Muscle layer of colon (tissue), 2 donors: ENCODE measurements at regions not wholly inside any gene's neighbourhood (a gene's known extent, or its start where the extent isn't known, plus 50 kb on each side); places are given as distances from the start of the nearest gene placed in this dataset.

ENCODE experiments used
- H3K27ac ChIP-seq: one replicate; pipeline ENCODE4 v1.7.0; 2013; ENCODE audit warnings: low read depth, mild to moderate bottlenecking, low read length, moderate library complexity
- H3K27me3 ChIP-seq, 2 donors: one replicate each; pipeline ENCODE4 v1.7.0; 2013; ENCODE audit warnings: low read length in 2 of 2, mild to moderate bottlenecking in 2 of 2; ENCODE audit not compliant: insufficient read depth in 2 of 2, control insufficient read depth in 1 of 2
- H3K36me3 ChIP-seq: one replicate; pipeline ENCODE4 v1.7.0; 2013; ENCODE audit warnings: mild to moderate bottlenecking, low read length; ENCODE audit not compliant: insufficient read depth
- H3K4me1 ChIP-seq: one replicate; pipeline ENCODE4 v1.7.0; 2013; ENCODE audit warnings: mild to moderate bottlenecking, low read length; ENCODE audit not compliant: insufficient read depth
- H3K4me3 ChIP-seq, 2 donors: one replicate each; pipeline ENCODE4 v1.7.0; 2013; ENCODE audit warnings: low read length in 2 of 2, low read depth in 1 of 2, mild to moderate bottlenecking in 1 of 2, moderate library complexity in 1 of 2
- H3K9ac ChIP-seq: one replicate; pipeline ENCODE4 v1.7.0; 2013; ENCODE audit warnings: low read length
- H3K9me3 ChIP-seq: one replicate; pipeline ENCODE4 v1.7.0; 2013; ENCODE audit warnings: mild to moderate bottlenecking, low read length
- donor health status: abdominal sarcoma.
- donor health status: Adenocarcinoma of cecum.

- Histone ChIP-seq H3K27me3 (no peaks in the 10 kb centered on the region), H3K36me3 (no peaks in the 10 kb centered on the region), H3K4me1 (peaks cover 15% of the 10 kb centered on the region), H3K4me3 (no peak overlapping the region), H3K9me3 (no peaks in the 10 kb centered on the region), H3K9ac (no peak overlapping the region), H3K27ac (no peak overlapping the region)
Observed at GRCh38 chr2:24439971-24440340, 51.1 kb upstream of the NCOA1 start.

GRCh38 chr2:24439280-24439970 lies 51.6 kb upstream of the NCOA1 start:
- H3K9ac ChIP-seq = no peak overlapping the region
- H3K9me3 ChIP-seq = no peaks in the 10 kb centered on the region
- H3K27me3 ChIP-seq = no peaks in the 10 kb centered on the region
- no peaks in the 10 kb centered on the region for H3K36me3 ChIP-seq
- no peak overlapping the region for H3K4me3 ChIP-seq
- no peak overlapping the region for H3K27ac ChIP-seq
- H3K4me1 ChIP-seq = peaks cover 21% of the 10 kb centered on the region

GRCh38 chr2:24438106-24438505 lies 52.9 kb upstream of the NCOA1 start:
- Histone ChIP-seq H3K9ac (no peak overlapping the region), H3K4me3 (no peak overlapping the region), H3K4me1 (peaks cover 21% of the 10 kb centered on the region), H3K27ac (no peak overlapping the region), H3K9me3 (no peaks in the 10 kb centered on the region), H3K27me3 (no peaks in the 10 kb centered on the region), H3K36me3 (no peaks in the 10 kb centered on the region)

- H3K9ac ChIP-seq = no peak overlapping the region
- H3K4me1 ChIP-seq = peaks cover 21% of the 10 kb centered on the region
- H3K9me3 ChIP-seq = no peaks in the 10 kb centered on the region
- H3K27me3 ChIP-seq = no peaks in the 10 kb centered on the region
- peak overlapping the region; percentile 40 for H3K27ac ChIP-seq
- peak overlapping the region in 1 of 2 donors; percentile 31 for H3K4me3 ChIP-seq
- H3K36me3 ChIP-seq = no peaks in the 10 kb centered on the region
Observed at GRCh38 chr2:24435391-24436316, 55.4 kb upstream of the NCOA1 start.

GRCh38 chr2:24434541-24434940 lies 56.5 kb upstream of the NCOA1 start:
- H3K4me1 ChIP-seq = peaks cover 21% of the 10 kb centered on the region
- H3K27ac ChIP-seq = no peak overlapping the region

GRCh38 chr2:24432735-24433134 lies 58.3 kb upstream of the NCOA1 start:
- Histone ChIP-seq H3K27ac (no peak overlapping the region), H3K4me1 (peaks cover 21% of the 10 kb centered on the region)

More at GRCh38 chr2:24434541-24434940, 56.5 kb upstream of the NCOA1 start:
- no peaks in the 10 kb centered on the region for H3K9me3 ChIP-seq
- no peaks in the 10 kb centered on the region for H3K27me3 ChIP-seq
- no peak overlapping the region for H3K4me3 ChIP-seq
- H3K9ac ChIP-seq = no peak overlapping the region
- H3K36me3 ChIP-seq = no peaks in the 10 kb centered on the region

GRCh38 chr2:24432121-24432520 lies 58.9 kb upstream of the NCOA1 start:
- H3K36me3 ChIP-seq = no peaks in the 10 kb centered on the region
- H3K9me3 ChIP-seq = no peaks in the 10 kb centered on the region
- H3K9ac ChIP-seq = no peak overlapping the region
- H3K27ac ChIP-seq = no peak overlapping the region
- H3K4me3 ChIP-seq = no peak overlapping the region
- H3K4me1 ChIP-seq = peaks cover 21% of the 10 kb centered on the region
- no peaks in the 10 kb centered on the region for H3K27me3 ChIP-seq

More at GRCh38 chr2:24432735-24433134, 58.3 kb upstream of the NCOA1 start:
- no peaks in the 10 kb centered on the region for H3K27me3 ChIP-seq
- H3K36me3 ChIP-seq = no peaks in the 10 kb centered on the region
- H3K9me3 ChIP-seq = no peaks in the 10 kb centered on the region
- H3K4me3 ChIP-seq = no peak overlapping the region
- H3K9ac ChIP-seq = no peak overlapping the region

- Histone ChIP-seq H3K9ac (no peak overlapping the region), H3K27ac (no peak overlapping the region), H3K27me3 (no peaks in the 10 kb centered on the region), H3K4me3 (no peak overlapping the region), H3K36me3 (no peaks in the 10 kb centered on the region), H3K9me3 (no peaks in the 10 kb centered on the region), H3K4me1 (peaks cover under 1% of the 10 kb centered on the region)
Observed at GRCh38 chr2:24429197-24430074, 61.6 kb upstream of the NCOA1 start.

- Histone ChIP-seq H3K36me3 (no peaks in the 10 kb centered on the region), H3K4me1 (no peaks in the 10 kb centered on the region), H3K4me3 (no peak overlapping the region), H3K9me3 (no peaks in the 10 kb centered on the region), H3K27ac (no peak overlapping the region), H3K27me3 (no peaks in the 10 kb centered on the region), H3K9ac (no peak overlapping the region)
Observed at GRCh38 chr2:24424387-24424786, 64.1 kb upstream of the ITSN2 start.

GRCh38 chr2:24423095-24423494 lies 62.8 kb upstream of the ITSN2 start:
- Histone ChIP-seq H3K4me1 (no peaks in the 10 kb centered on the region), H3K9me3 (no peaks in the 10 kb centered on the region), H3K9ac (no peak overlapping the region), H3K4me3 (no peak overlapping the region), H3K36me3 (no peaks in the 10 kb centered on the region), H3K27me3 (no peaks in the 10 kb centered on the region), H3K27ac (no peak overlapping the region)

- Histone ChIP-seq H3K36me3 (no peaks in the 10 kb centered on the region), H3K27ac (no peak overlapping the region), H3K9ac (no peak overlapping the region), H3K9me3 (no peaks in the 10 kb centered on the region), H3K4me3 (no peak overlapping the region), H3K4me1 (no peaks in the 10 kb centered on the region), H3K27me3 (no peaks in the 10 kb centered on the region)
Observed at GRCh38 chr2:24421668-24422067, 61.3 kb upstream of the ITSN2 start.
